IMR-90 (cell line): ENCODE measurements at regions not wholly inside any gene's neighbourhood (a gene's known extent, or its start where the extent isn't known, plus 50 kb on each side); places are given as distances from the start of the nearest gene placed in this dataset.

Experiments used
- ATAC-seq: fragments of 200-7000 bp; cut with Tn5 transposase; 2 replicates; pipeline ENCODE4 v1.9.1; 2020; ENCODE audit warnings: low read depth, mild to moderate bottlenecking, moderate library complexity
- BruUV-seq: library from RNA; stranded (reverse); fragments of 400-500 nt; replicated peaks from 2 replicates; lab custom pipeline; 2021; lab: Mats Ljungman, UMichigan
- CTCF ChIA-PET: fragments of 300-600 bp; formaldehyde crosslinking; extraction: SDS; loops from one replicate; lab custom pipeline; 2021; ENCODE audit warnings: antibody characterized with exemption; lab: Yijun Ruan, JAX
- POLR2A ChIA-PET: fragments of 300-600 bp; sonication (Branson Sonifier 250); formaldehyde crosslinking; loops from one replicate; lab custom pipeline; 2022; ENCODE audit warnings: antibody characterized with exemption; ENCODE audit not compliant: unreplicated experiment; lab: Charles Lee
- DNase-seq: peaks from one replicate; pipeline ENCODE4 v3.0.0; 2013
- H2AFZ ChIP-seq: replicated peaks from 2 replicates; pipeline ENCODE3; 2013; ENCODE audit warnings: low read length, mild to moderate bottlenecking; ENCODE audit not compliant: poor library complexity
- H2AK5ac ChIP-seq: 2 replicates; pipeline ENCODE4 v1.6.1; 2013; ENCODE audit warnings: low read depth, low read length, inconsistent platforms
- H2AK9ac ChIP-seq: replicated peaks from 2 replicates; pipeline ENCODE3; 2013; ENCODE audit warnings: mild to moderate bottlenecking, low read depth, low read length, moderate library complexity; ENCODE audit not compliant: poor library complexity
- H2BK120ac ChIP-seq: 2 replicates; pipeline ENCODE4 v1.6.1; 2013; ENCODE audit warnings: low read depth, low read length, inconsistent platforms
- H2BK15ac ChIP-seq: 3 replicates; pipeline ENCODE4 v1.6.1; 2013; ENCODE audit warnings: low read depth, low read length, inconsistent platforms
- H2BK20ac ChIP-seq: 2 replicates; pipeline ENCODE4 v1.6.1; 2013; ENCODE audit warnings: low read depth, mild to moderate bottlenecking, inconsistent platforms, low read length, moderate library complexity
- H2BK5ac ChIP-seq: 2 replicates; pipeline ENCODE4 v1.6.1; 2013; ENCODE audit warnings: mild to moderate bottlenecking, low read depth, low read length, inconsistent platforms; ENCODE audit not compliant: poor library complexity, severe bottlenecking
- H3K14ac ChIP-seq: replicated peaks from 2 replicates; pipeline ENCODE4 v1.6.1; 2013; ENCODE audit warnings: low read depth, low read length, inconsistent platforms
- H3K18ac ChIP-seq: 2 replicates; pipeline ENCODE4 v1.6.1; 2013; ENCODE audit warnings: low read depth, low read length, control low read depth
- H3K23ac ChIP-seq: 2 replicates; pipeline ENCODE4 v1.6.1; 2013; ENCODE audit warnings: low read depth, low read length, inconsistent platforms
- H3K27ac ChIP-seq: 2 replicates; pipeline ENCODE4 v1.5.1; 2013; ENCODE audit warnings: mild to moderate bottlenecking, control low read depth, low read length; ENCODE audit not compliant: insufficient read depth
- H3K27me3 ChIP-seq: 2 replicates; pipeline ENCODE4 v1.6.1; 2013; ENCODE audit warnings: low read length; ENCODE audit not compliant: control insufficient read depth, insufficient read depth
- H3K36me3 ChIP-seq: 2 replicates; pipeline ENCODE4 v1.6.1; 2013; ENCODE audit warnings: low read length, mixed read lengths; ENCODE audit not compliant: control insufficient read depth, insufficient read depth
- H3K4ac ChIP-seq: 2 replicates; pipeline ENCODE4 v1.6.1; 2013; ENCODE audit warnings: low read depth, low read length, inconsistent platforms
- H3K4me1 ChIP-seq: 2 replicates; pipeline ENCODE4 v1.6.1; 2013; ENCODE audit warnings: low read length, mixed read lengths; ENCODE audit not compliant: control insufficient read depth, insufficient read depth
- H3K4me2 ChIP-seq: 2 replicates; pipeline ENCODE4 v1.6.1; 2013; ENCODE audit warnings: low read depth, mild to moderate bottlenecking, control low read depth, low read length, moderate library complexity
- H3K4me3 ChIP-seq: 2 replicates; pipeline ENCODE4 v1.5.1; 2013; ENCODE audit warnings: low read depth, mild to moderate bottlenecking, control low read depth, low read length, moderate library complexity; ENCODE audit not compliant: insufficient read depth
- H3K56ac ChIP-seq: 2 replicates; pipeline ENCODE4 v1.6.1; 2013; ENCODE audit warnings: low read length, inconsistent platforms; ENCODE audit not compliant: insufficient read depth; ENCODE audit errors: extremely low read depth
- H3K79me1 ChIP-seq, 2 experiments: 2 replicates each; pipeline ENCODE4 v1.6.1; 2013; ENCODE audit warnings: low read length in 2 of 2, inconsistent platforms in 1 of 2, low read depth in 1 of 2
- H3K9ac ChIP-seq: 2 replicates; pipeline ENCODE4 v1.6.1; 2013; ENCODE audit warnings: low read depth, low read length, control low read depth
- H3K9me1 ChIP-seq: 2 replicates; pipeline ENCODE4 v1.6.1; 2013; ENCODE audit warnings: low read length, inconsistent platforms; ENCODE audit not compliant: insufficient read depth
- H3K9me3 ChIP-seq: 2 replicates; pipeline ENCODE4 v1.6.1; 2013; ENCODE audit warnings: low read length; ENCODE audit not compliant: control insufficient read depth, insufficient read depth
- H4K20me1 ChIP-seq: 2 replicates; pipeline ENCODE4 v1.6.1; 2013; ENCODE audit warnings: low read length, inconsistent platforms; ENCODE audit not compliant: insufficient read depth
- H4K5ac ChIP-seq: 2 replicates; pipeline ENCODE4 v1.6.1; 2013; ENCODE audit warnings: mild to moderate bottlenecking, low read depth, low read length, control low read depth
- H4K8ac ChIP-seq, 2 experiments: 2 replicates each; pipeline ENCODE4 v1.6.1; 2013; ENCODE audit warnings: low read depth in 2 of 2, low read length in 2 of 2, control low read depth in 1 of 2, inconsistent platforms in 1 of 2
- H4K91ac ChIP-seq: 2 replicates; pipeline ENCODE4 v1.6.1; 2013; ENCODE audit warnings: low read depth, low read length, inconsistent platforms; ENCODE audit not compliant: insufficient read depth
- BHLHE40 ChIP-seq: fragments of 150-350 bp; IDR thresholded peaks from 2 replicates; pipeline ENCODE4 v1.6.1; 2016; ENCODE audit warnings: mild to moderate bottlenecking, low read depth, low read length
- CEBPB ChIP-seq: IDR thresholded peaks from 2 replicates; pipeline ENCODE4 v1.6.1; 2012; ENCODE audit warnings: low read depth, low read length, improper control_type of control experiment
- CHD1 ChIP-seq: IDR thresholded peaks from 2 replicates; pipeline ENCODE4 v1.6.1; 2012; ENCODE audit warnings: low read depth, low read length, improper control_type of control experiment
- FOS ChIP-seq: fragments of 150-350 bp; IDR thresholded peaks from 2 replicates; pipeline ENCODE4 v1.6.1; 2016; ENCODE audit warnings: low read depth, low read length
- RAD21 ChIP-seq: IDR thresholded peaks from 2 replicates; pipeline ENCODE4 v1.6.1; 2012; ENCODE audit warnings: low read length, improper control_type of control experiment
- RFX5 ChIP-seq: IDR thresholded peaks from 2 replicates; pipeline ENCODE4 v1.8.0; 2012; ENCODE audit warnings: low read depth, mild to moderate bottlenecking, low read length, moderate library complexity
- SMC3 ChIP-seq: fragments of 150-350 bp; IDR thresholded peaks from 2 replicates; pipeline ENCODE4 v1.6.1; 2016; ENCODE audit warnings: low read depth, mild to moderate bottlenecking, antibody characterized with exemption, low read length, moderate library complexity
- WGBS, 2 experiments: methylation state at CpG; one replicate each; pipeline versions ENCODE4 v1.1.5 to v1.1.7; 2013; ENCODE audit warnings: missing lambda C conversion rate in 2 of 2; ENCODE audit not compliant: insufficient read length in 1 of 2; ENCODE audit errors: extremely low coverage in 2 of 2; 5-methylcytosine and 5-hydroxymethylcytosine counted together
- dilution Hi-C: fragments of 300-500 bp; cut with HindIII; formaldehyde crosslinking; loops from one replicate; pipeline ENCODE4 v1.14.3; 2018; ENCODE audit warnings: low sequenced_read_pairs; ENCODE audit not compliant: unreplicated experiment
- in situ Hi-C: fragments of 300-500 bp; cut with MboI; formaldehyde crosslinking; loops from 3 replicates; pipeline ENCODE4 v1.14.3; 2019; ENCODE audit warnings: low sequenced_read_pairs, inconsistent platforms, mixed read lengths
- intact Hi-C: fragments of 100-400 bp; cut with micrococcal nuclease; formaldehyde crosslinking; loops from 2 replicates; pipeline ENCODE4 v1.10.0; 2022

DNA sequence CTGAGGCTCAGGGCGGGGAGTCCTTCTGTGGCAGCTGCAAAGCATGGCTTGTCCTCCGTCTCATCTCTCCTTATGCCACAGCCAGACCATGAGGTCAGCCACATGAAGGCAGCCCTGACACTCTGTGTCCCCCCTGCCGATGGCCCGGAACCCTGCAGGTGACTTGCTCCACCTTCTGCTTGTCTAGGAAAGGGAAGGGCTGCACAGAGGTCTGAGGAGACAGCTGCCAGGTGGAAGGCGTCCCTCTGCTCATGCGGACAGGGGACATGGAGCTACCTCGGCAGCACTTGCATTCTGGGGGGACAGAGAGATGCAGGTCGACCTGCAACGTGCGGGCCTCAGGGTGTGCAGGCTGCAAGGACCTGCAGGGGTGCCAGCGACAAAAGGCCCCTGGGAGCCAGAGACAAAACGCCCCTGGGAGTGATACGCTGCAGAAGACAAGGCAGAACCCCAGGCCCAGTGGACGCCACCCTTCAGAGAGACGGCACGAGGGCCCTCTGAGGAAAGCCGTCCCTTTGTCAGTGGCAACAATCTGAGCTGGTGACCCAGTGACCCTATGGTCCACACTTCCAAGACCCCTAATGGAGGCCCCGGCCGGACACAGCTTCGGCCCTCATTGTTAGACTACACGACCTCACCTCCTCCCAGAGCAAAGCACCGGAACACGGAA is 205.2 kb upstream of the PPP2R2D start:
- Histone ChIP-seq H3K4me3 (no peak overlapping the region), H2BK5ac (no peak overlapping the region), H3K56ac (no peak overlapping the region), H4K91ac (no peak overlapping the region), H3K18ac (no peak overlapping the region), H3K9me3 (peaks cover 61% of the 10 kb centered on the region), H3K4ac (no peak overlapping the region), H2BK15ac (no peak overlapping the region), H3K36me3 (no peaks in the 10 kb centered on the region), H2AK9ac (no peak overlapping the region), H2BK120ac (no peak overlapping the region), H4K20me1 (no peaks in the 10 kb centered on the region), H4K8ac (no peak overlapping the region), H3K27me3 (no peaks in the 10 kb centered on the region), H3K4me1 (no peaks in the 10 kb centered on the region), H4K5ac (no peak overlapping the region), H3K9ac (no peak overlapping the region), H3K27ac (no peak overlapping the region), H2AK5ac (no peak overlapping the region), H3K4me2 (no peak overlapping the region), H3K79me1 (no peaks in the 10 kb centered on the region), H2AFZ (no peak overlapping the region), H3K14ac (no peak overlapping the region), H2BK20ac (no peak overlapping the region), H3K9me1 (no peaks in the 10 kb centered on the region), H3K23ac (no peak overlapping the region)
- in situ Hi-C loops (no loop called here), dilution Hi-C loops (no loop called here), intact Hi-C loops (no loop called here)
- WGBS, 2 experiments = 73% methylated on average over 9 of the region's 23 CpGs; no CpG with 5 or more reads in 1 of the 2 experiments
- no peak for DNase-seq
- no TSS peak for BruUV-seq
- ChIA-PET CTCF (no interaction called here), POLR2A (no interaction called here)
- TF ChIP-seq CHD1 = no peak
- no peak for TF ChIP-seq CEBPB
- TF ChIP-seq FOS = no peak
- no peak for TF ChIP-seq SMC3
- no peak for TF ChIP-seq RFX5
- TF ChIP-seq BHLHE40 = no peak
- no peak for TF ChIP-seq RAD21
- ATAC-seq = no peak
